ENCODE measurements at regions not wholly inside any gene's neighbourhood (a gene's known extent, or its start where the extent isn't known, plus 50 kb on each side); places are given as distances from the start of the nearest gene placed in this dataset.
"Not testable (repeated sequence)": the region's sequence is repeated elsewhere in the genome, so short reads cannot be mapped to it uniquely, and the experiment has no call there.

DNA sequence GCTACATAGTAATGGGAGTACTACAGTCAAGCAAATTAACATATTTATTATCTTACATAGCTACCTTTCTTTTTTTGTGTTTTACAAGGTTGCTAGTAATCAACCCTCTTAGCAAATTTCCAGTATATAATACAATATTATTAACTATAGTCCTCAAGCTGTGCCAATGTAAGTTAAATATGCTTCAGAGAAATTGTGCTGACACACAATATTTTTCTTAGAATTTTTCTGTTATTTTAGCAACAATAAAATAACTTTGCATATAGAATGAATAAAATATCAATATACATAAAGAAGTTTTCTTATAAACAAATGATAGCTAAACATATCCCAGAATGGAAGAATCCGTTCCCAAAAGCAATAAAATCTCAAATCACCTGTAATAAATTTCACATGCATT lies 1605.1 kb downstream of the REEP3 start:
- DNase-seq (ENCODE audit: low read depth in 2 of 2), result no peak

- no peak for DNase-seq (ENCODE audit: low read depth in 2 of 2)
Observed at GRCh38 chr10:65128277-65128676, 1607.1 kb downstream of the REEP3 start.

GRCh38 chr10:65130162-65130758 lies 1609.1 kb downstream of the REEP3 start:
- no peak for DNase-seq (ENCODE audit: low read depth in 2 of 2)

DNA sequence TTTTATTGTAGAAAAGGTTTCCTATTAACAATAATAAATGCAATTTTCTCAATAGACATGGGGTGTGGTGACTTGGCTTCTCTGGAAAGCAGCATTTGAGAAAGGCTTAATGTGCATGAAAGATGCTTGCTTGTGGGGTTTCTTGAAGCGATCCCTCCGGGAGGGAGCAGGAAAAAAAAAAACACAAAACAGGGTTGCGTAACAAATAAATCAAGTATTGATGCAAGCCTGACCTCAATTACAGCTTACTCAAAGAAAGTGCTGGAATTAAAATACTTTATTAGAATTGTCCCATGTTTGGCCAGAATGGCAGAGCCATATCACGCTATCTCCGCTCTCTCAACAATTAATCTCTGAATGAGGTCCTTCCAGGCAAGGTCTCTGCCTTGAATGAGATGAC lies 1612.5 kb downstream of the REEP3 start:
- DNase-seq (ENCODE audit: low read depth in 2 of 2), result no peak

- DNase-seq (ENCODE audit: low read depth in 2 of 2), result no peak
Observed at GRCh38 chr10:65135508-65135907, 1614.3 kb downstream of the REEP3 start.

GRCh38 chr10:65142641-65143435 lies 1621.6 kb downstream of the REEP3 start:
- DNase-seq (ENCODE audit: low read depth in 2 of 2), result no peak

DNA sequence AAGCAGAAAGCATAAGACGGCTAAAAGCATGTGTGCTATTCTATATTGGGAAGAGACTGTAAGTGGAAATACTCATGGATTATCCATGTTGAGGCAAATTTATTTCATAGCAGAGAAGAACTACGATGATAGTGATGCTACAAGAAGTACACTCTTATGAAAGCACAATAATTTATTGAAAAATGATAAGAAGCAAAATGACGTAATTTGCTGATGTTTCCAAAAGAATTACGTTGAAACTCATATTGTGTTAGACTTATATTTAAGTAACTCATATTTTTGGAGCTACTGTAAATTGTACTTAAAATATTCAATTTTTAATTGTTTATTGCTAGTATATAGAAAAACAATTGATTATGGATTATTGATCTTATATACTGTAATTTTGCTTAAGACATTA lies 1622.5 kb downstream of the REEP3 start:
- no peak for DNase-seq (ENCODE audit: low read depth in 2 of 2)

DNA sequence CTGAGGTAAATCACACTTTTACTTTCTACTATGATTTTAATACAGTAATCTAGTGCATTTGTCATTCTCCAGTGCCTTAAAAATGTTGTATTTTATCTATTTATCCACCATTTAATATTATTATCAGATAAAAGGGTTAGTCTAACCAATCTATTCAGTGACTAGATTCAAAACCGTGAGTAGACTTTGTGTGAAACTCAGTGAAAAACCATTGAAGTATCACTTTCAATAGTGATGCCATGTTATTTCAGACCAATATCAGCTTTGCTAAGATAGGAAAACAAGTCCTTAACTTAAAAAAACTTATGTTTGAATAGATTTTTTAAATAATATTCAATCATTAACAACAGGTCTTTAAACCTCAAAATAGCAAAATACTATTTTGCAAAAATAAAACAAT lies 1628.7 kb downstream of the REEP3 start:
- DNase-seq (ENCODE audit: low read depth in 2 of 2), result no peak

- DNase-seq (ENCODE audit: low read depth in 2 of 2), result no peak
Observed at GRCh38 chr10:65166272-65166671, 1645.1 kb downstream of the REEP3 start.

DNA sequence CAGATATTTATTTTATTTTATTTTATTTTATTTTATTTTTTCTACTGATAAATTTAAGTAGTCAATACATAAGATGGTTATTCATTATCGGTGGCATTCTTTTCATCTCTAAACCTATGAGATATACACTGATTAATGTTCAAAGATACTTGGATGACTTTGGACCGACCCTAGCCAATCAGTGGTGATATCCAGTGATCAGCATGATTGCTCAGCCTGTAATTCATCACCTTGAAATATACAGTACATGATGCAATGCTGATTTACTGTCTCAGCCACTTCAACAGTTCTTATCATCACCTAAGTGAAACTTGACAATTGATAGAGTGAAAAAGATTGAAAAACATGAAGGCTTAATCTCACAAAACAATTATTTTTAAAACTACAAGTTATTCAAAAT lies 1651.0 kb downstream of the REEP3 start:
- DNase-seq (ENCODE audit: low read depth in 2 of 2), result no peak

DNA sequence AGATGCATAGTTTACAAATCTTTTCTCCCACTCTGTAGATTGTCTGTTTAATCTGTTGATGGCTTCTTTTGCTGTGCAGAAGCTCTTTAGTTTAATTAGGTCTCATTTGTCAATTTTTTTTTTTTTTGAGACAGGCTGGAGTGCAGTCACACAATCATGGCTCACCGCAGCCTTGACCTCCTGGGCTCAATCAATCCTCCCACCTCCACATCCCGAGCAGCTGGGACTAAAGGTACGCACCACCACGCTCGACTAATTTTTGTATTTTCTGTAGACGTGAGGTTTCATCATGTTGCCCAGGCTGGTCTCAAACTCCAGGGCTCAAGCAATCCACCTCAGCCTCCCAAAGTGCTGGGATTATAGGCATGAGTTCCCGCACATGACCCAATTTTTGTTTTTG lies 1655.8 kb downstream of the REEP3 start:
- no peak for DNase-seq (ENCODE audit: low read depth in 2 of 2)

DNA sequence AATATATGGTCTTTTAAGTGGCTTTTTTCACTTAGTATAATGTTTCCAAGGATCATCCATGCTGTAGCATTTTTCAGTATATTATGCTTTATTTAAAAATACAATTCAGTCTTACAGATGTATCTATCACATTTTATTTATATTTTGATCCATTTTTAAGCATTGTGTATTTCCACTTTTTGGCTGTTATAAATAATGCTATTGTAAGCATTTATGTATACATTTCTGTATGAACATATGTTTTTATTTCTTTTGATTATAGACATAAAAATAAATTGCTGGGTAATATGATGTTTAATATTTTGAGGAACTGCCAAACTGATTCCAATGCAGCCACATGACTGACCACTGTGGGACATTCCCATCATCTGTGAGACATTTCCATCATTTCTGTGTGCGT lies 1662.0 kb downstream of the REEP3 start:
- no peak for DNase-seq (ENCODE audit: low read depth in 2 of 2)

DNA sequence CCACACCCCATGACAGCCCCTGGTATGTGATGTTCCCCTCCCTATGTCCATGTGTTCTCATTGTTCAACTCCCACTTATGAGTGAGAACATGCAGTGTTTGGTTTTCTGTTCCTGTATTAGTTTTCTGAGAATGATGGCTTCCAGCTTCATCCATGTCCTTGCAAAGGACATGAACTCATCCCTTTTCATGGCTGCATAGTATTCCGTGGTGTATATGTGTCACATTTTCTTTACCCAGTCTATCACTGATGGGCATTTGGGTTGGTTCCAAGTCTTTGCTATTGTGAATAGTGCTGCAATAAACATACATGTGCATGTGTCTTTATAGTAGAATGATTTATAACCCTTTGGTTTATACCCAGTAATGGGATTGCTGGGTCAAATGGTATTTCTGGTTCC lies 1665.5 kb downstream of the REEP3 start:
- not testable (repeated sequence) for DNase-seq (ENCODE audit: low read depth in 2 of 2)

DNA sequence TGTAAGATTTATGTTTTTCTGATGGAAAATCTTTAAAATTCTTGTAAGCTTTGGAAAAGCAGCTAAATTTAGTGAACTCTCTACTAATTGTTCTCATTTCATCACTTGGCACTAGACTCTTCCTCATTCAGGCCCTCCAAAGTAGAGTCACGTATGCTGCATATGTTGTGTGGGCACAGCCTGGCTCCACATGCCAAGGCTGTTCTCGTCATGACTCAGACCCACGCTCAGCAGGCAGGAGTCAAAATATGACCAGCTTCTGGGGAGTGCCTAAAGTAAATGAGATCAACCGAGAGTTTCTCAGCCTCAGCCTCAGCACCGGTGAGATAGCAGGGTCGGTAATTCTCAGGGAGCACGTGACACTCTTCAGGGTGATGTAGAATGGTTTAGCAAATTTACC lies 1672.9 kb downstream of the REEP3 start:
- no peak for DNase-seq (ENCODE audit: low read depth in 2 of 2)

- no peak for DNase-seq (ENCODE audit: low read depth in 2 of 2)
Observed at GRCh38 chr10:65194555-65194954, 1673.4 kb downstream of the REEP3 start.

DNA sequence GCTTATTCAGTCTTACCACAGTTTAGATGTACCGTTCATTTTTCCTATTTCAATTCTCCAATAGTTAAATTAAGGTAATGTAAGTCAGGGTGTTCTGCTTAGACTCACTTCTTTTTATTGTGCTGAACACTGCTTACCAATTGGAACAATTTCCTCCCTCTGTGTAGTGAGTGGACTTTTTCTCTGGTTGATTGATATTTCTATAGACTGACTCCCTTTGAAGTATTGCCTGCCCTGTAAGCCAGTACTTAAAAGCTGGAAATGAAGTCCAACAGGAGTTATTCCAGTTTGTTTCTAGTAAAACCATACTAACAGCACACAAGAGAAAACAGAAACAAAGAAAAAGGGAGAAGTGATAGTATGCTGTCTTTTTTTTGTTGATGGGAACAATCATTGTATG lies 1674.9 kb downstream of the REEP3 start:
- no peak for DNase-seq (ENCODE audit: low read depth in 2 of 2)

DNA sequence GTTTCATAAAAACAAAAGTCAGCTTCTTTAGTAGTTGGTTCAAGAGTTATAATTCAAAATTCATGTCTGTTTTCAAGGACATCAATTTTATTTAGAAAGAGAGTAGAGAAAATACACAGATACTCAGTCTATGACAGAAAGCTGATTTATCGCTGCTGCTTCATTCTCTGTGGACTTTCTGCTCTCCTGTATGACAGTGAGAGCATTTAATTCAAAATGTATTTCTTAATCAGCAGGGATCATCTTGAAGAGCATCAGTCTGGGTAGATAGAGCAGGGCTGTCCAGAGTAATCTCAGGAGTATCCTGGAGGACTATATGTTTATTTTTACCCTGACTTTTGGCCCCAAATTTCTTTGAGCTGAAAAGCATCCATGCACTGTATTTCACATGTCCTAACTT lies 1676.7 kb downstream of the REEP3 start:
- DNase-seq (ENCODE audit: low read depth in 2 of 2), result no peak

DNA sequence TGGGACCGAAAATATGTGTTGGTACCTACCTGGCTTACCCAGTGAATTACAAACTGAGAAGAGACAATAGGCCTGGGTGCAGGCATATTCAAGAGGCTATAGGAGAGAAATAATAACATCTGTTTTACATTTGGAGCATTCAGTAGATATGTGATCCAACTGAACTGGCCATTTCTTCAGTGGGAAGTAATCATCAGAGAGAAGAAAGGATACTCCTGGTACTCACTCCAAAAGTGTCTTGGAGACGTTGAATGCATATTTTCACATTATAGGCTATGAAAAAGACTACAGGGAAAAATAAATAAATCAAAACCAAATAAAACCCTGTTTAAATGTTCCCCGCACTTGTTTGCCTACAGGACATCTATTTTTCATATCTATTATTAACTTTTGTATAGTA lies 1680.3 kb downstream of the REEP3 start:
- no peak for DNase-seq (ENCODE audit: low read depth in 2 of 2)

DNA sequence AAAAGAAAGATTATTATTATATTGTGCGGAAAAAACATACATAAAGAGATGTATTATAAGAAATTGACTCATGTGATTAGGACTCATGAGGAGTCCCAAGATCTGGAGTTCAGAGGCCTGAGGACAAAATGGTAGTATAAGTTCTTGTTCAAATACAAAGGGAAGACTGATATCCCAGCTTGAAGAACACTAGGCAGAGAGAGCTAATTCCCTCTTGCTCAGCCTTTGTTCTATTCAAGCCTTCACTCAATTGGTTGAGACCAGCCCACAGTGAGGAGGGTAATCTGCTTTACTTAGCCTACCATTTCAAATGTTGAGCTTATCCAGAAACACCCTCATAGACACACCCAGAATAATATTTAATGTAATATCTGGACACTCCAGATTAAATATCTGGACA lies 1683.8 kb downstream of the REEP3 start:
- no peak for DNase-seq (ENCODE audit: low read depth in 2 of 2)

- no peak for DNase-seq (ENCODE audit: low read depth in 2 of 2)
Observed at GRCh38 chr10:65213170-65213569, 1692.0 kb downstream of the REEP3 start.

- no peak for DNase-seq (ENCODE audit: low read depth in 2 of 2)
Observed at GRCh38 chr10:65219444-65219843, 1698.2 kb downstream of the REEP3 start.

GRCh38 chr10:65231148-65231547 lies 1694.7 kb upstream of the LRRTM3 start:
- DNase-seq (ENCODE audit: low read depth in 2 of 2), result no peak

- no peak for DNase-seq (ENCODE audit: low read depth in 2 of 2)
Observed at GRCh38 chr10:65234261-65234660, 1691.6 kb upstream of the LRRTM3 start.

DNA sequence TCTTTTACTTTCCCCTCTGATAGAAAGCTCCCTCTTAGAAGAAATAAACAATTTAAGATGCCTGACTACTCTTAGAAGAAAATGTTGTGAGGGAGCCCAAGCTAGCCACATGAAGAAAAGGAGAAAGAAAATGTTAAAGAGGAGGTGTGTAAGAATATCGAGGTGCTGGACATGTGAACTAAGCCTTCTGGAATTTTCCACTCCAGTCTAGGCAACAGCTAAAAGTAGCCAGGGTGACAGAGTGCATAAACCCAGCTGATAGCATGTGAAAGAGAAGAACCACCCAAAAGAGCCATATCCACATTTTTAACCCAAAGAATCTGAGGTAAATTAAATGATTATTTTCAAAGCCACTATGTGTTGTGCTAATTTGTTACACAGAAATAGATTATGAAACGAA lies 1690.6 kb upstream of the LRRTM3 start:
- no peak for DNase-seq (ENCODE audit: low read depth in 2 of 2)
